ENCODE measurements at regions not wholly inside any gene's neighbourhood (a gene's known extent, or its start where the extent isn't known, plus 50 kb on each side); places are given as distances from the start of the nearest gene placed in this dataset.
"Not testable (repeated sequence)": the region's sequence is repeated elsewhere in the genome, so short reads cannot be mapped to it uniquely, and the experiment has no call there.

GRCh38 chr2:242017086-242017485, 147.6 kb downstream of the RTP5 start:
- Histone ChIP-seq H4K8ac (replicated peaks; ENCODE audit: insufficient read length, low read depth, low read length) (no peak overlapping the region), H2AFZ (ENCODE audit: low read length) (no peak overlapping the region), H3K4me1 (ENCODE audit: insufficient read depth, low read length) (no peaks in the 10 kb centered on the region), H2BK120ac (ENCODE audit: low read depth, low read length, poor library complexity, severe bottlenecking) (no peak overlapping the region), H4K5ac (ENCODE audit: insufficient read length, low read depth, low read length) (no peak overlapping the region), H3K56ac (ENCODE audit: insufficient read length, low read depth, low read length) (no peak overlapping the region), H3K4me2 (ENCODE audit: insufficient read depth, insufficient read length, low read length) (no peak overlapping the region), H3K23ac (ENCODE audit: insufficient read length, low read depth, low read length) (no peak overlapping the region), H4K20me1 (ENCODE audit: control insufficient read depth, insufficient read depth, insufficient read length) (no peaks in the 10 kb centered on the region), H3K9me3 (ENCODE audit: control insufficient read depth, low read depth, low read length) (no peaks in the 10 kb centered on the region), H2BK5ac (ENCODE audit: insufficient read length, low read length) (no peak overlapping the region), H3K79me1 (ENCODE audit: insufficient read depth, low read depth, low read length, poor library complexity, severe bottlenecking) (no peaks in the 10 kb centered on the region), H4K91ac (ENCODE audit: insufficient read length, low read depth, low read length) (no peak overlapping the region), H2BK15ac (ENCODE audit: low read depth, low read length) (no peak overlapping the region), H3K27ac (ENCODE audit: insufficient read length, low read depth, low read length) (no peak overlapping the region), H3K9ac (ENCODE audit: extremely low read depth, insufficient read length, low read length) (no peak overlapping the region), H3K27me3 (ENCODE audit: insufficient read depth, low read length) (no peaks in the 10 kb centered on the region), H2AK5ac (ENCODE audit: insufficient read length, low read length) (no peak overlapping the region), H3K23me2 (ENCODE audit: insufficient read length, low read depth, low read length, poor library complexity, severe bottlenecking) (no peaks in the 10 kb centered on the region), H3K18ac (ENCODE audit: insufficient read length, low read depth, low read length) (no peak overlapping the region), H3K79me2 (ENCODE audit: insufficient read depth, low read length) (no peaks in the 10 kb centered on the region), H3K14ac (ENCODE audit: insufficient read depth, low read length) (no peak overlapping the region), H2BK20ac (ENCODE audit: low read depth, low read length, poor library complexity, severe bottlenecking) (no peak overlapping the region), H2BK12ac (ENCODE audit: insufficient read length, low read depth, low read length) (no peak overlapping the region), H3K4ac (ENCODE audit: low read depth, low read length) (no peak overlapping the region), H3T11ph (ENCODE audit: low read length) (no peak overlapping the region)
- no peak for DNase-seq
- Mint-ChIP-seq H3K27me3 (ENCODE audit: low read depth) (peaks cover 79% of the 10 kb centered on the region), H3K9me3 (peaks cover 9% of the 10 kb centered on the region in 2 experiments; a peak in 4 of 5 replicates), H3K4me1 (no peaks in the 10 kb centered on the region), H3K27ac (no peak overlapping the region), H3K4me3 (no peak overlapping the region), H3K36me3 (ENCODE audit: insufficient read depth in 1 of 3, low read depth in 3 of 3) (no peaks in the 10 kb centered on the region; a peak in 1 of 7 replicates)
- no CpG with 5 or more reads among the region's 10 CpGs for WGBS (ENCODE audit: extremely low coverage, insufficient read length, low lambda C conversion rate)
- no peak for TF ChIP-seq CTCF (conservative IDR thresholded peaks at IDR 0.05)

GRCh38 chr2:242018416-242018815, 148.9 kb downstream of the RTP5 start:
- H3K23me2 ChIP-seq (ENCODE audit: insufficient read length, low read depth, low read length, poor library complexity, severe bottlenecking); H2BK15ac ChIP-seq (ENCODE audit: low read depth, low read length); H3K4me1 ChIP-seq (ENCODE audit: insufficient read depth, low read length); H4K8ac ChIP-seq (replicated peaks; ENCODE audit: insufficient read length, low read depth, low read length); H2BK120ac ChIP-seq (ENCODE audit: low read depth, low read length, poor library complexity, severe bottlenecking); H3T11ph ChIP-seq (ENCODE audit: low read length); H3K36me3 Mint-ChIP-seq (ENCODE audit: insufficient read depth in 1 of 3, low read depth in 3 of 3); H2BK12ac ChIP-seq (ENCODE audit: insufficient read length, low read depth, low read length); H3K79me2 ChIP-seq (ENCODE audit: insufficient read depth, low read length); H3K56ac ChIP-seq (ENCODE audit: insufficient read length, low read depth, low read length); H4K20me1 ChIP-seq (ENCODE audit: control insufficient read depth, insufficient read depth, insufficient read length); H3K27ac ChIP-seq (ENCODE audit: insufficient read length, low read depth, low read length); H3K4ac ChIP-seq (ENCODE audit: low read depth, low read length); H3K27ac Mint-ChIP-seq; H3K4me1 Mint-ChIP-seq; H2AFZ ChIP-seq (ENCODE audit: low read length); H2BK5ac ChIP-seq (ENCODE audit: insufficient read length, low read length); DNase-seq; H3K79me1 ChIP-seq (ENCODE audit: insufficient read depth, low read depth, low read length, poor library complexity, severe bottlenecking); H3K23ac ChIP-seq (ENCODE audit: insufficient read length, low read depth, low read length); H3K4me3 Mint-ChIP-seq; H4K5ac ChIP-seq (ENCODE audit: insufficient read length, low read depth, low read length); H3K9me3 ChIP-seq (ENCODE audit: control insufficient read depth, low read depth, low read length); H3K27me3 ChIP-seq (ENCODE audit: insufficient read depth, low read length); H3K9ac ChIP-seq (ENCODE audit: extremely low read depth, insufficient read length, low read length); H3K14ac ChIP-seq (ENCODE audit: insufficient read depth, low read length); H2AK5ac ChIP-seq (ENCODE audit: insufficient read length, low read length); H4K91ac ChIP-seq (ENCODE audit: insufficient read length, low read depth, low read length); H3K18ac ChIP-seq (ENCODE audit: insufficient read length, low read depth, low read length); H2BK20ac ChIP-seq (ENCODE audit: low read depth, low read length, poor library complexity, severe bottlenecking); H3K4me2 ChIP-seq (ENCODE audit: insufficient read depth, insufficient read length, low read length): not testable (repeated sequence)
- H3K9me3 Mint-ChIP-seq: peaks cover 22% of the 10 kb centered on the region in 2 experiments
- peaks cover 87% of the 10 kb centered on the region for H3K27me3 Mint-ChIP-seq (ENCODE audit: low read depth)
- no CpG with 5 or more reads among the region's 10 CpGs for WGBS (ENCODE audit: extremely low coverage, insufficient read length, low lambda C conversion rate)
